ENCODE measurements at regions not wholly inside any gene's neighbourhood (a gene's known extent, or its start where the extent isn't known, plus 50 kb on each side); places are given as distances from the start of the nearest gene placed in this dataset.

GRCh38 chr9:38194870-38195269 is 125.8 kb upstream of the SHB start:
- no peak for DNase-seq
- intact Hi-C loops (cut with micrococcal nuclease) = no loop called here
- no peak for ATAC-seq
- H3K4me3 Mint-ChIP-seq = no peak overlapping the region
- no peaks in the 10 kb centered on the region for H3K36me3 Mint-ChIP-seq (ENCODE audit: low read depth)
- H3K27ac Mint-ChIP-seq = no peak overlapping the region
- H3K4me1 Mint-ChIP-seq (ENCODE audit: low read depth) = no peaks in the 10 kb centered on the region
- no peak for TF ChIP-seq CTCF (IDR thresholded peaks at IDR 0.05)
- no peaks in the 10 kb centered on the region for H3K27me3 Mint-ChIP-seq
- CTCF ChIA-PET = no interaction called here
- H3K9me3 Mint-ChIP-seq = no peaks in the 10 kb centered on the region
- POLR2A ChIA-PET = no interaction called here

GRCh38 chr9:38192731-38193265 is 123.8 kb upstream of the SHB start:
- ATAC-seq (no peak), DNase-seq (no peak)
- Mint-ChIP-seq H3K4me1 (ENCODE audit: low read depth) (no peaks in the 10 kb centered on the region), H3K4me3 (no peak overlapping the region), H3K9me3 (no peaks in the 10 kb centered on the region), H3K27ac (no peak overlapping the region), H3K27me3 (no peaks in the 10 kb centered on the region), H3K36me3 (ENCODE audit: low read depth) (no peaks in the 10 kb centered on the region)
- intact Hi-C loops (cut with micrococcal nuclease) = no loop called here
- CTCF ChIA-PET = no interaction called here
- no peak for TF ChIP-seq CTCF (IDR thresholded peaks at IDR 0.05)
- POLR2A ChIA-PET = no interaction called here

- no peak for ATAC-seq
- TF ChIP-seq CTCF (IDR thresholded peaks at IDR 0.05) = no peak
- CTCF ChIA-PET = no interaction called here
- no peak for DNase-seq
- no peaks in the 10 kb centered on the region for H3K9me3 Mint-ChIP-seq
- H3K27ac Mint-ChIP-seq = no peak overlapping the region
- POLR2A ChIA-PET = no interaction called here
- no peaks in the 10 kb centered on the region for H3K27me3 Mint-ChIP-seq
- H3K4me1 Mint-ChIP-seq (ENCODE audit: low read depth) = no peaks in the 10 kb centered on the region
- intact Hi-C loops (cut with micrococcal nuclease) = no loop called here
- H3K36me3 Mint-ChIP-seq (ENCODE audit: low read depth) = no peaks in the 10 kb centered on the region
- H3K4me3 Mint-ChIP-seq = no peak overlapping the region
Measured at GRCh38 chr9:38186404-38187115, 117.5 kb upstream of the SHB start.

- H3K36me3 Mint-ChIP-seq (ENCODE audit: low read depth) = no peaks in the 10 kb centered on the region
- TF ChIP-seq CTCF (IDR thresholded peaks at IDR 0.05) = no peak
- no peak for DNase-seq
- intact Hi-C loops (cut with micrococcal nuclease) = no loop called here
- no peak for ATAC-seq
- no peak overlapping the region for H3K4me3 Mint-ChIP-seq
- H3K27ac Mint-ChIP-seq = no peak overlapping the region
- H3K4me1 Mint-ChIP-seq (ENCODE audit: low read depth) = no peaks in the 10 kb centered on the region
- ChIA-PET POLR2A (no interaction called here), CTCF (no interaction called here)
- H3K9me3 Mint-ChIP-seq = no peaks in the 10 kb centered on the region
- no peaks in the 10 kb centered on the region for H3K27me3 Mint-ChIP-seq
Measured at GRCh38 chr9:38185647-38186403, 116.8 kb upstream of the SHB start.

- no peak for DNase-seq
- POLR2A ChIA-PET = no interaction called here
- no peaks in the 10 kb centered on the region for H3K9me3 Mint-ChIP-seq
Measured at GRCh38 chr9:38183994-38184568, 115.1 kb upstream of the SHB start.

More at GRCh38 chr9:38183994-38184568, 115.1 kb upstream of the SHB start:
- Mint-ChIP-seq H3K27me3 (no peaks in the 10 kb centered on the region), H3K4me3 (no peak overlapping the region), H3K4me1 (ENCODE audit: low read depth) (no peaks in the 10 kb centered on the region), H3K27ac (no peak overlapping the region), H3K36me3 (ENCODE audit: low read depth) (no peaks in the 10 kb centered on the region)
- ATAC-seq = no peak
- CTCF ChIA-PET = interaction anchor here (1.7 kb wide), 1 partner anchor 23 kb away, joined by 7 read pairs; no protein-coding TSS in a partner anchor
- intact Hi-C loops (cut with micrococcal nuclease) = no loop called here
- TF ChIP-seq CTCF (IDR thresholded peaks at IDR 0.05) = no peak
